KMS-11 (cell line): ENCODE measurements at regions not wholly inside any gene's neighbourhood (a gene's known extent, or its start where the extent isn't known, plus 50 kb on each side); places are given as distances from the start of the nearest gene placed in this dataset.
"Not testable (repeated sequence)": the region's sequence is repeated elsewhere in the genome, so short reads cannot be mapped to it uniquely, and the experiment has no call there.

Experiments
- H2AFZ ChIP-seq: fragments of 200-600 bp; sonication (generic); 2 replicates; pipeline ENCODE4 v1.6.1; 2016; ENCODE audit warnings: antibody characterized with exemption, mixed run types, low read depth
- H3K27ac ChIP-seq: fragments of 200-600 bp; sonication (generic); 2 replicates; pipeline ENCODE4 v1.6.1; 2016; ENCODE audit warnings: mild to moderate bottlenecking, mixed run types
- H3K27me3 ChIP-seq: fragments of 200-600 bp; sonication (generic); 2 replicates; pipeline ENCODE4 v1.6.1; 2017; ENCODE audit warnings: mild to moderate bottlenecking, low read depth, mixed run types, moderate library complexity; ENCODE audit not compliant: insufficient read depth
- H3K36me3 ChIP-seq: fragments of 200-600 bp; sonication (generic); 2 replicates; pipeline ENCODE4 v1.6.1; 2017; ENCODE audit warnings: mild to moderate bottlenecking, mixed run types; ENCODE audit not compliant: insufficient read depth
- H3K4me1 ChIP-seq: fragments of 200-600 bp; sonication (generic); 2 replicates; pipeline ENCODE4 v1.6.1; 2016; ENCODE audit warnings: mild to moderate bottlenecking, low read depth, mixed run types; ENCODE audit not compliant: poor library complexity, severe bottlenecking
- H3K4me2 ChIP-seq: fragments of 200-600 bp; sonication (generic); 2 replicates; pipeline ENCODE4 v1.7.0; 2016; ENCODE audit warnings: mild to moderate bottlenecking, mixed run types
- H3K4me3 ChIP-seq: fragments of 200-600 bp; sonication (generic); IDR thresholded peaks from 2 replicates; pipeline ENCODE4 v1.6.1; 2017; ENCODE audit warnings: low read depth, low read length, mixed read lengths; ENCODE audit not compliant: insufficient read depth
- H3K79me2 ChIP-seq: fragments of 200-600 bp; sonication (generic); 2 replicates; pipeline ENCODE4 v1.6.1; 2016; ENCODE audit warnings: low read depth, mixed run types; ENCODE audit not compliant: insufficient read depth
- H3K9ac ChIP-seq: fragments of 200-600 bp; sonication (generic); 2 replicates; pipeline ENCODE4 v1.6.1; 2016; ENCODE audit warnings: mild to moderate bottlenecking, mixed run types
- H4K20me1 ChIP-seq: fragments of 200-600 bp; sonication (generic); 2 replicates; pipeline ENCODE4 v1.6.1; 2016; ENCODE audit warnings: mild to moderate bottlenecking, mixed run types; ENCODE audit not compliant: insufficient read depth
- TF ChIP-seq, protein P1 (sequence below): fragments of 200-600 bp; sonication (generic); conservative IDR thresholded peaks from 2 replicates; pipeline ENCODE4 v1.6.1; 2017; ENCODE audit warnings: low read depth, mild to moderate bottlenecking, antibody characterized with exemption, low read length, moderate library complexity, mixed read lengths

GRCh38 chr4:43146198-43146597 lies 253.7 kb downstream of the GRXCR1 start:
- no peaks in the 10 kb centered on the region for H4K20me1 ChIP-seq
- H3K4me3 ChIP-seq, result no peak overlapping the region
- no peaks in the 10 kb centered on the region for H3K79me2 ChIP-seq
- no peak overlapping the region for H3K9ac ChIP-seq
- TF ChIP-seq, protein P1, sequence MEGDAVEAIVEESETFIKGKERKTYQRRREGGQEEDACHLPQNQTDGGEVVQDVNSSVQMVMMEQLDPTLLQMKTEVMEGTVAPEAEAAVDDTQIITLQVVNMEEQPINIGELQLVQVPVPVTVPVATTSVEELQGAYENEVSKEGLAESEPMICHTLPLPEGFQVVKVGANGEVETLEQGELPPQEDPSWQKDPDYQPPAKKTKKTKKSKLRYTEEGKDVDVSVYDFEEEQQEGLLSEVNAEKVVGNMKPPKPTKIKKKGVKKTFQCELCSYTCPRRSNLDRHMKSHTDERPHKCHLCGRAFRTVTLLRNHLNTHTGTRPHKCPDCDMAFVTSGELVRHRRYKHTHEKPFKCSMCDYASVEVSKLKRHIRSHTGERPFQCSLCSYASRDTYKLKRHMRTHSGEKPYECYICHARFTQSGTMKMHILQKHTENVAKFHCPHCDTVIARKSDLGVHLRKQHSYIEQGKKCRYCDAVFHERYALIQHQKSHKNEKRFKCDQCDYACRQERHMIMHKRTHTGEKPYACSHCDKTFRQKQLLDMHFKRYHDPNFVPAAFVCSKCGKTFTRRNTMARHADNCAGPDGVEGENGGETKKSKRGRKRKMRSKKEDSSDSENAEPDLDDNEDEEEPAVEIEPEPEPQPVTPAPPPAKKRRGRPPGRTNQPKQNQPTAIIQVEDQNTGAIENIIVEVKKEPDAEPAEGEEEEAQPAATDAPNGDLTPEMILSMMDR, result no peak
- no peaks in the 10 kb centered on the region for H3K36me3 ChIP-seq
- H3K4me2 ChIP-seq, result no peak overlapping the region
- H2AFZ ChIP-seq, result no peak overlapping the region
- no peaks in the 10 kb centered on the region for H3K27me3 ChIP-seq
- H3K27ac ChIP-seq, result no peak overlapping the region
- no peaks in the 10 kb centered on the region for H3K4me1 ChIP-seq

- no peaks in the 10 kb centered on the region for H3K4me1 ChIP-seq
- H3K79me2 ChIP-seq, result no peaks in the 10 kb centered on the region
- no peak overlapping the region for H3K27ac ChIP-seq
- H3K4me2 ChIP-seq, result no peak overlapping the region
- H3K4me3 ChIP-seq, result no peak overlapping the region
- no peaks in the 10 kb centered on the region for H3K36me3 ChIP-seq
- TF ChIP-seq, protein P1, result no peak
- no peaks in the 10 kb centered on the region for H3K27me3 ChIP-seq
- H4K20me1 ChIP-seq, result no peaks in the 10 kb centered on the region
- H2AFZ ChIP-seq, result no peak overlapping the region
- H3K9ac ChIP-seq, result no peak overlapping the region
Observed at GRCh38 chr4:43148481-43148880, 256.0 kb downstream of the GRXCR1 start.

- Histone ChIP-seq H3K27ac (no peak overlapping the region), H3K79me2 (no peaks in the 10 kb centered on the region), H3K4me2 (no peak overlapping the region), H3K4me3 (no peak overlapping the region), H4K20me1 (no peaks in the 10 kb centered on the region), H3K9ac (no peak overlapping the region), H3K4me1 (no peaks in the 10 kb centered on the region), H2AFZ (no peak overlapping the region), H3K27me3 (no peaks in the 10 kb centered on the region), H3K36me3 (no peaks in the 10 kb centered on the region)
- TF ChIP-seq, protein P1, result no peak
Observed at GRCh38 chr4:43163101-43163792, 270.7 kb downstream of the GRXCR1 start.

- Histone ChIP-seq H2AFZ (no peak overlapping the region), H3K4me2 (no peak overlapping the region), H3K79me2 (no peaks in the 10 kb centered on the region), H3K4me3 (no peak overlapping the region), H4K20me1 (no peaks in the 10 kb centered on the region), H3K27ac (no peak overlapping the region), H3K4me1 (no peaks in the 10 kb centered on the region), H3K36me3 (no peaks in the 10 kb centered on the region), H3K27me3 (no peaks in the 10 kb centered on the region), H3K9ac (no peak overlapping the region)
- TF ChIP-seq, protein P1, result no peak
Observed at GRCh38 chr4:43189741-43190140, 297.2 kb downstream of the GRXCR1 start.

DNA sequence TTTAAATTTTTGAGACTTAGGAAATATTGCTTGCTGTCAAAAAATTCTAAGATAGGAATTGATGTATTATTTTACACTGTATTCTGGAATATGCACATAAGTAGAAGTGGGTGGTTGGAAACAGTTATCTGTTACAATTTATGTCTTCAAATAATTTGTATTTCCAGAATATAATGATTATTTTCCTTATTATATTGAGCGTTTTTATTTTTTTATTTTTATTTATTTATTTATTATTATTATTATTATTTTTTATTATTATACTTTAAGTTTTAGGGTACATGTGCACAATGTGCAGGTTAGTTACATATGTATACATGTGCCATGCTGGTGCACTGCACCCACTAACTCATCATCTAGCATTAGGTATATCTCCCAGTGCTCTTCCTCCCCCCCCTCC lies 320.1 kb downstream of the GRXCR1 start:
- H3K9ac ChIP-seq, H4K20me1 ChIP-seq, H3K79me2 ChIP-seq, H3K4me1 ChIP-seq, H3K4me2 ChIP-seq, H3K4me3 ChIP-seq, H2AFZ ChIP-seq, H3K27me3 ChIP-seq, H3K27ac ChIP-seq, H3K36me3 ChIP-seq: not testable (repeated sequence)
